ENCODE measurements at regions not wholly inside any gene's neighbourhood (a gene's known extent, or its start where the extent isn't known, plus 50 kb on each side); places are given as distances from the start of the nearest gene placed in this dataset.

GRCh38 chr3:167110901-167111300, 269.2 kb downstream of the ZBBX start:
- DNase-seq (ENCODE audit: low spot score) = no peak
- intact Hi-C loops (cut with DNase I) = no loop called here

DNA sequence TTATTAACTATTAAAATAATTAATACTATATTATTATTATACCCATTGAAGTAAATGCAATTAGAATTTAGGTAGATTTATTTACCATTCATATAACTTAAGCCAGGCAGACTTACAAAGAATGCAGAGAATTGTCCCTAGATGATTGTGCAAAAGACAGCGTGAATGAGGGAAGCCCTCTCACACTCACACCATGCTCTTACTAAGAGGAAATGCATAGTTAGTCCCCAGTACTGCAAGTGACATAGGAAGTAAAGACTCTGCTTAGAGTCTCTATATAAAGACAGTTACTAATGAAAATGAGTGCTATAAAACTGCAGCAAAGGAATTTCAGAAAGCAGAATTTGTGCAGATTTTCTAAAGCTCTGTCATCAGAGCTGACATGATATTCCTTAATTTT, 270.4 kb downstream of the ZBBX start:
- DNase-seq (ENCODE audit: low spot score) = no peak
- intact Hi-C loops (cut with DNase I) = no loop called here

GRCh38 chr3:167106456-167106855, 273.6 kb downstream of the ZBBX start:
- DNase-seq (ENCODE audit: low spot score) = no peak
- intact Hi-C loops (cut with DNase I) = no loop called here

DNA sequence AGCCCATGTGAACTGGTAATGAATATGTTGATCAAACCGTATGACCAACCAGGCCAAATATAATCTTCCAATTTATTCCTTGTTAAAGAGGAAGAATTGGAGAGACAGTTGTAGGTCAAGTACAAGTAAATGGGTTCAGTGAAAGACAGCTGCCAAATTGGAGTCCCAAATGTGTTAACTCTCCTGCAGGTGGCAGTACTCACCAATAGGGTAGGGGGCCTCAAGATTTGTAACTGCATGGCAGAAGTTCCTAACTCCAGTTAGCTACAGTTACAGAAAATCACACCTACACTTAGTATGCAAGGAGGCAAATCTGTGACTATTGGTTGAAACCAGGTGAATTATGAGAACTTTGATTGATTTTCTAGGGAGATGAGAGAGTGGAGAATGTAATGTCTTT, 278.0 kb downstream of the ZBBX start:
- no peak for DNase-seq (ENCODE audit: low spot score)
- intact Hi-C loops (cut with DNase I) = no loop called here

DNA sequence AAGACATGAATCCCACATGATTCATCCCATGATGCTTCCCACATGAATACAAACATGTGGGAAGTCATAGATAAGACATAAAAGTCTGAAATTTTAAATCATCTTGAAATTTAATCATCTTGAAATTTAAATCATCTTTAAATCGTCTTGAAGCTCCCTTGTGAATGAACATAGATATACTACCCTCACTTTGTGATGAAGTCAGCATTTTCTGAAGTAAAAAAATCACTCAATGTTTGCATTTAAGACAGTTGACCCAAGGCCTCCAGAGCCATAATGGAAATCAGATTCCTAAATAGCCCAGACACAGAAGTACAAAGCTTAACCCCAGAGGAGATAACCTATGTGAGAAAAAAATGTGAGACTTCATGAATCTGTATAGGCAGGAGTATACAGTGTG, 279.4 kb downstream of the ZBBX start:
- intact Hi-C loops (cut with DNase I) = no loop called here

DNA sequence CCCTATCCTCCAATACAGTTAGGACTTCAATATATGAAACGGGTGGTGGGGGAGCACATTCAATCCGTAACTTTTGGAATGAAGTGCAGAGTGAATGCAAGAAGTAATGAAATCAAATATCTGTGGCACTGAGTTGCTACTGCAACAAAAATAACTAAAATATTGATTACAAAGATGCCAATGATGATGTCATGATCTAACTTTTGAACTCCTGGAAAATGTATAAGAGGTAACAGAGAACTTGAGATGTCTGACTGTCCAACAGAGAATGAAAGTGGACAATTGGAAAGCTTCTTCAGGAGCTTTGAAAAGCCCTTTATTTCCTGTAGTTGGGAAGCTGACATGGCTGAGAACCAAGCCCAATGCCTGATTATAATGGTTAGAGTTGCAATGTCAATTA, 279.9 kb downstream of the ZBBX start:
- no peak for DNase-seq (ENCODE audit: low spot score)
- intact Hi-C loops (cut with DNase I) = no loop called here

More for the DNA sequence above, 279.4 kb downstream of the ZBBX start:
- DNase-seq (ENCODE audit: low spot score) = no peak

DNA sequence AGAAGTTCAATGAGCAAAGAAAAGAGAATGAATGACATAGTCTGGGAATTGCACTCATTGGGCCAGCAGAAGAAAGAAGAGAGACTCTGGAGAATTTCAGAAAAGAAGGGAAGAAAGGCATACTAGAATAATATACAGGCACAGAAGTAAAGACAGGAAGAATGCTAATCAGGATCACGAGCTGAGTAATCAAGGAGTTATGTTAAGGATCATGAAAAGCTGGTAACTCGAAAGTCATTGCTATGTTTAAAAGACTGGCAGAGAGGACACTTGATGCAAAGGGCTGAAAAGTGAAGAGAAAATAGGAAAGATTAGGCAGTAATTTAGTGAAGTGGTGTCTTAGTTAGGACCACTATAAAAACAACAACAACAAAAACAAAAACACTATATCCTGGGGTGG, 284.1 kb downstream of the ZBBX start:
- DNase-seq (ENCODE audit: low spot score) = no peak
- intact Hi-C loops (cut with DNase I) = no loop called here

GRCh38 chr3:167094632-167095031, 285.5 kb downstream of the ZBBX start:
- intact Hi-C loops (cut with DNase I) = no loop called here
- DNase-seq (ENCODE audit: low spot score) = no peak

DNA sequence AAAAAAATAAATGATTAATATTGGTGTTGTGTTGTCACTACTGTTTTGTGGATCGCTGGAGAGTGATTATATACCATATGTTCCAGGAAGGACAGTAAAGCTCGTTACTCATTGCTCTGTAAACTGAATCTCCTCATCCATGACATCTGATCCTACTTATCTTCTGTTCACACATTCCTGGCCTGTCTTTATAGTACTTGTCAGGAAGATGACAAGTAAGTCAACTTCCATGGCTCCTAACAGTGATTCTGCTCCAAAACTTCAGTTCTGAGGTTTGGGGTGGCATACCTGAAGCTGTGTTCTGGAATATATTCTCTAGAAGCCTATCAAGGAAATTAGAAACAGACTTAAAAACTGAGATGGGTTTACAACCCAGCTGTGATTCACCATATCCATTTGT, 288.9 kb downstream of the ZBBX start:
- intact Hi-C loops (cut with DNase I) = no loop called here
- no peak for DNase-seq (ENCODE audit: low spot score)

- intact Hi-C loops (cut with DNase I) = no loop called here
- DNase-seq (ENCODE audit: low spot score) = no peak
Measured at GRCh38 chr3:167084545-167084944, 295.6 kb downstream of the ZBBX start.

DNA sequence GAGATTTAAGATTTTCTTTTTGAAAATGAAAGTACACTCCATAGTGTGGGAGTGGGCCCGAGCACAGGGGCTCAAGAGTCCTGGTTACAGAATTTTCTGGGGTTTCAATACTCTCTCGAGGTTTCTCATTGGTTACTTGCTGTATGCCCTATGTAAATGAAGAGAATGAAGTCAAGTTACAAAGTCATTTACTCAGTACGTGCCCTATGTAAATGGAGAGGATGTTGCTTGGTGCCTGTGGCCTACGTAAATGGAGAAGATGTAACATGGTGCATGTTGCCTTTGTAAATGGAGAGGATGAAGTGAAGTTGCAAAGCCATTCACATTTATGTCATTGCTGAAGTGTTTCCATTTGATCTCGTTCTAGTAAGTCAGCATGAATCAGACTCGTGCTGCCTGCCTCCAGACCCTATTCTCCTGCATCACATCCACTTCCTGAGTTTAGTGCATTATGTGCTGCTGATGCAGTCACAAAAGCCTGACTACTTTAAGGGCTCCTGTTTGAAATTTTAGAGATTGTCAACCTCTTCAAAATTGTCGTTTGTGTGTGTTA, 302.0 kb downstream of the ZBBX start:
- DNase-seq (ENCODE audit: low spot score) = no peak
- intact Hi-C loops (cut with DNase I) = no loop called here

DNA sequence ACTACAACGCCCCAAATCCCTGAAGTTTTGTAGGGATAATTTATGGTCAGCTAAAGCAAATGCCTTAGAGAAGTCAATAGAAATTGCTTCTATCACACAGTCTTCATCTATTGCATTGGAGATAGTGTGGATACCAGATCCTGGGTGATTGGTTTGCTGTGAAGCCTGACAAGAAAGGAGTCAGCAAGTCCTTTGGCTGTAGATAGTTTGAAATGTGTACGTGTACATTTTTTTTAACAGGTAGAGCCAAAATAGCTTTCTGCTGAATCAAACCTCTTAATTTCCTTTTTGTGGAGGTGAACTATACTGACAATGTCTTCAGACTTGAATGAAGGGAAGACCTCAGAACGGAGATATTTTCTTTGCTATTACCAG, 312.3 kb downstream of the ZBBX start:
- no peak for DNase-seq (ENCODE audit: low spot score)
- intact Hi-C loops (cut with DNase I) = no loop called here

DNA sequence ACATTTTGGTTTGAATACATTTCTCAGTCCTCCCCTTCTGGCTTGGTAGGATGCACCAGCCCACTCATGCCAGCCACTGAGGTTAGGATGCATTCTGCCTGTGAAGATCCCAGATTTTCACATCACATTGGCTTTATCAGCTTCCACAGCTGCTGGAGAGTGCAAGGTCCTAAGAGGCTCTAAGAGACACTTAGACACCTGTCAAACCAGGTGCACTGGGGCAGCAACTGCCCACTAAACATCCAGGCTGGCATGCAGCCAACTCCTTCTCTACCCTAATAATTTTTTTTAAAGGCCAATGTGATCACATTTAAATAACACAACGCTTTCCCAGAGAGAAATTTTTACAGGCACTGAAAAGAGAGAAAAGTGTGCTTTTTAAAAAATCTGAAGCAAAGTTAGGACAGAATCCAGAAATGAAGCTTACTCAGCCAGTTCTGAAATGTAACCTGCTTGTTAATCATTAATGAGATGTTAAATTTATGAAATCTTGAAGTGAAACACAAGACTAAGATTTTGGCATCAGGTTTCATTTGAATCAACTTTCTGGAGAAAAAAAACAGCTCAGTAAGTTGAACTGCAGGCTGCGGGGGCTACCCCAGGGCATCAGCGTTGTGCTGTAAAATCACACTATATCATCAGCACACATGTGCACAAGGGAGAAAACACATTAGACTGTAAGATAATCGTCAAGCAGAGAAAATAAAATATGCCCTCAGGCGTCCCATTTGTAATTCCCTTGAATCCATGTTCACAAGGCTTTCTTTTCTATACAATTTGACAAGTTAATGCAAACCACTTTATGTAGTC, 312.9 kb downstream of the ZBBX start:
- intact Hi-C loops (cut with DNase I) = no loop called here
- no peak for DNase-seq (ENCODE audit: low spot score)

DNA sequence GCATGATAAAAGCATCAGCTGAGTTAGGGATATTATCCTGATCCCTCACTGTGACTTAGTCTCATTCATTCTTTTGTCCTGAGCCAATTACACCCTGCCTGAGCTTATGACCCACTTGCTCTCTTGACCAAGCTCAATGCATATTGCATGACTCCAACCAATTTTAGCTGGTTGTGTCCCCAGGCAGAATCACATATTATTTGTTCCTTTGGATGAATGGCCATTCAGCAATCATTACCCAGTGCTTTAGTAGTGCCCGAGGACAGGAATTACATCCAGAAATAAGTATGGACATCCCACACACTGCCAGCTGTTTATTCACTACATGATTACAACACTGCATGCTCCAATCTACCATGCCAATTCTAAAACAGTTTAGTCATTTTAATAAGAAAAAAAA, 322.5 kb downstream of the ZBBX start:
- intact Hi-C loops (cut with DNase I) = no loop called here
- no peak for DNase-seq (ENCODE audit: low spot score)

- intact Hi-C loops (cut with DNase I) = no loop called here
- no peak for DNase-seq (ENCODE audit: low spot score)
Measured at GRCh38 chr3:167054926-167055325, 325.2 kb downstream of the ZBBX start.

GRCh38 chr3:167051421-167051820, 328.7 kb downstream of the ZBBX start:
- DNase-seq (ENCODE audit: low spot score) = no peak
- intact Hi-C loops (cut with DNase I) = no loop called here

DNA sequence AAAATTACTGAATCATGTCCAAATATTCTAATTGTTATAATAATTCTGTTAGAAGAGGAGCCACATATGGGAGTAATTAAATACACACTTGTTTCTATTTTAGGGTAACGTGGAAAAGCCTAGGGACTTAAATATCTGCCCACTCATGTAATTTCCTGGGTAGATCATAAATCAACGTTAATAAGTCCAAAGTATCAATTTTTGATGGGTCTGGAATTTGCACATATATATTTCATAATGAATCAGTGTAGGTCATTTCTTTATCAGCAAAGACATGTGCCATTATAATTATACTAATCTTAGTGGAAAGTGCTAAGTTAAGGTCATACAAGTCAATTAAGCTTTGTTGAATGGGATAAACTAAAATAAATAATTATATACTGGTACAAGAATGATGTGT, 346.2 kb downstream of the ZBBX start:
- intact Hi-C loops (cut with DNase I) = no loop called here
- DNase-seq (ENCODE audit: low spot score) = no peak

- intact Hi-C loops (cut with DNase I) = no loop called here
- DNase-seq (ENCODE audit: low spot score) = no peak
Measured at GRCh38 chr3:167032267-167032876, 347.7 kb downstream of the ZBBX start.

GRCh38 chr3:167031364-167032049, 348.6 kb downstream of the ZBBX start:
- intact Hi-C loops (cut with DNase I) = no loop called here
- no peak for DNase-seq (ENCODE audit: low spot score)

GRCh38 chr3:167030082-167030725, 349.9 kb downstream of the ZBBX start:
- intact Hi-C loops (cut with DNase I) = no loop called here
- no peak for DNase-seq (ENCODE audit: low spot score)
